ENCODE measurements at regions not wholly inside any gene's neighbourhood (a gene's known extent, or its start where the extent isn't known, plus 50 kb on each side); places are given as distances from the start of the nearest gene placed in this dataset.

DNA sequence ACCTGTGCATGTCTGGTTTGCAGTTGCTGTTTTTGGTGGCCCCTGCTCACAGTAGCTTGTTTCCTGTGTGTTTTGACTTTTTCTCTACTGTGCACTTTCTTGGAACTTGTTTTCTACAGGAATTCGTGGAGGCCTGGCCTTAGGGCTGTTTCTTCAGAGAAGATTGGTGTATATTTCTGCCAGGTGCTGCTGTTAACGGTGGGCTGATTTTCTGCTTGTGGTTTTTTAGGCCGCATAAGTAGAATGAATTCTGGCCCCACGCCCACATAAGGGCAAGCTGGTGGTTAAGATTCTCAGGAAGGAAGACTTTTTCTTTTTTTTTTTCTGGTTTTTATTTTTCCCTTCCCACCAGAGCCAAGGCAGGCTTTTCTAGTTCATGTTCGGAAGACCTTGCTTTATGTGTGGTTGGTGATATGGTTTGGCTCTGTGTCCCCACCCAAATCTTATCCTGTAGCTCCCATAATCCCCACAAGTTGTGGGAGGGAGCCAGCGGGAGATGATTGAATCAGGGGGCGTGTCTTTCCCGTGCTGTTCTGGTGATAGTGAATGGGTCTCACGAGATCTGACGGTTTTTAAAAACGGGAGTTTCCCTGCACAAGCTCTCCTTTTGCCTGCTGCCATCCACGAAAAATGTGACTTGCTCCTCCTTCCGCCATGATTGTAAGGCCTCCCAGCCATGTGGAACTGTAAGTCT is 71.5 kb upstream of the DISP3 start:
- TF ChIP-seq, protein P1, sequence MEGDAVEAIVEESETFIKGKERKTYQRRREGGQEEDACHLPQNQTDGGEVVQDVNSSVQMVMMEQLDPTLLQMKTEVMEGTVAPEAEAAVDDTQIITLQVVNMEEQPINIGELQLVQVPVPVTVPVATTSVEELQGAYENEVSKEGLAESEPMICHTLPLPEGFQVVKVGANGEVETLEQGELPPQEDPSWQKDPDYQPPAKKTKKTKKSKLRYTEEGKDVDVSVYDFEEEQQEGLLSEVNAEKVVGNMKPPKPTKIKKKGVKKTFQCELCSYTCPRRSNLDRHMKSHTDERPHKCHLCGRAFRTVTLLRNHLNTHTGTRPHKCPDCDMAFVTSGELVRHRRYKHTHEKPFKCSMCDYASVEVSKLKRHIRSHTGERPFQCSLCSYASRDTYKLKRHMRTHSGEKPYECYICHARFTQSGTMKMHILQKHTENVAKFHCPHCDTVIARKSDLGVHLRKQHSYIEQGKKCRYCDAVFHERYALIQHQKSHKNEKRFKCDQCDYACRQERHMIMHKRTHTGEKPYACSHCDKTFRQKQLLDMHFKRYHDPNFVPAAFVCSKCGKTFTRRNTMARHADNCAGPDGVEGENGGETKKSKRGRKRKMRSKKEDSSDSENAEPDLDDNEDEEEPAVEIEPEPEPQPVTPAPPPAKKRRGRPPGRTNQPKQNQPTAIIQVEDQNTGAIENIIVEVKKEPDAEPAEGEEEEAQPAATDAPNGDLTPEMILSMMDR (IDR thresholded peaks at IDR 0.05) = no peak
- TF ChIP-seq POLR2A (IDR thresholded peaks at IDR 0.05) = no peak
- no peak for TF ChIP-seq POLR2AphosphoS5 (IDR thresholded peaks at IDR 0.05)
